Pancreas (tissue), 10 donors: ENCODE measurements at regions not wholly inside any gene's neighbourhood (a gene's known extent, or its start where the extent isn't known, plus 50 kb on each side); places are given as distances from the start of the nearest gene placed in this dataset.

Experiments
- ATAC-seq, 4 donors: fragments of 200-7000 bp; cut with Tn5 transposase; one replicate each; pipeline versions ENCODE4 v1.8.0 to v1.9.1; 2020; ENCODE audit warnings: mild to moderate bottlenecking in 4 of 4, moderate library complexity in 4 of 4
- DNase-seq, 6 donors: peaks; one replicate each; pipeline ENCODE4 v3.0.0-alpha.2; 2020
- FAIRE-seq: peaks from 2 replicates; lab custom pipeline; 2012; peaks lifted over from hg19 to GRCh38; lab: Jason Lieb, UNC
- H3K27ac ChIP-seq, 4 donors: fragments of 200-600 bp; sonication (generic); 1 replicate in 3 of 4; 2 replicates in 1 of 4; pipeline versions ENCODE4 v1.5.0 to v1.8.0; 2020
- H3K27me3 ChIP-seq, 4 donors: fragments of 200-600 bp; one replicate each; pipeline ENCODE4 v1.8.0; 2021
- H3K36me3 ChIP-seq, 3 donors: fragments of 200-600 bp; sonication (generic) in 1 of 3; one replicate each; pipeline versions ENCODE4 v1.5.0 to v1.8.0; 2020 to 2021
- H3K4me1 ChIP-seq, 3 donors: fragments of 200-600 bp; one replicate each; pipeline ENCODE4 v1.8.0; 2021
- H3K4me3 ChIP-seq, 4 donors: fragments of 200-600 bp; sonication (generic) in 2 of 4; one replicate each; pipeline versions ENCODE4 v1.5.0 to v1.8.0; 2020 to 2021
- H3K9me3 ChIP-seq, 4 donors: fragments of 200-600 bp; one replicate each; pipeline ENCODE4 v1.8.0; 2021
- CTCF ChIP-seq, 4 donors: fragments of 200-600 bp; sonication (generic) in 3 of 4; IDR thresholded peaks; one replicate each; pipeline versions ENCODE4 v1.5.0 to v1.8.0; 2021; ENCODE audit warnings: antibody characterized with exemption in 4 of 4
- WGBS, 2 donors: extraction: QIAGEN DNeasy Blood & Tissue Kit; methylation state at CpG; one replicate each; pipeline ENCODE4 v1.1.7; 2013; 5-methylcytosine and 5-hydroxymethylcytosine counted together
- intact Hi-C, 3 donors: fragments of 100-400 bp; cut with DNase I; formaldehyde crosslinking; loops; one replicate each; pipeline versions ENCODE4 v1.11.1 to v1.14.2; 2022
- donor health status: healthy with polysubstance abuse.
- donor health status: DM: no; HTN: no; CAD: no; lungs with moderate emphysema.
- donor health status: DM: no; HTN: no; CAD: no.
- donor health status: control.
- donor health status: control.
- donor health status: Bipolar disorder and iron deficiency.
- donor health status: DM: yes; HTN: yes; CAD: no.
- donor health status: DM: no; HTN: no; CAD: no.
- donor health status: DM: no; HTN: no; CAD: no.
- donor health status: DM: yes; HTN: yes; CAD: no.

- Histone ChIP-seq H3K9me3 (no peaks in the 10 kb centered on the region), H3K27me3 (no peaks in the 10 kb centered on the region), H3K36me3 (no peaks in the 10 kb centered on the region), H3K27ac (no peak overlapping the region), H3K4me3 (no peak overlapping the region), H3K4me1 (peaks cover 0 to 6% (median 5%) of the 10 kb centered on the region in 3 donors)
- no peak for FAIRE-seq
- ATAC-seq: no peak
- no peak for TF ChIP-seq CTCF (IDR thresholded peaks at IDR 0.05)
- intact Hi-C loops: no loop called here
- 92 to 94% methylated on average over 15 of the region's 15 CpGs for whole genome bisulfite sequencing, 2 donors
- peak in 1 of 6 donors; percentile 35 for DNase-seq
Observed at GRCh38 chr6:106866875-106867658, 107.5 kb downstream of the CD24 start.

- no peak for FAIRE-seq
- Histone ChIP-seq H3K27ac (no peak overlapping the region), H3K27me3 (no peaks in the 10 kb centered on the region), H3K4me1 (no peaks in the 10 kb centered on the region), H3K9me3 (no peaks in the 10 kb centered on the region), H3K4me3 (no peak overlapping the region), H3K36me3 (no peaks in the 10 kb centered on the region)
- no peak for TF ChIP-seq CTCF (IDR thresholded peaks at IDR 0.05)
- WGBS, 2 donors: 94 to 99% methylated on average over 4 of the region's 4 CpGs
- no peak for ATAC-seq
- no peak for DNase-seq
- intact Hi-C loops: no loop called here
Observed at GRCh38 chr6:106862858-106863257, 111.7 kb downstream of the CD24 start.

GRCh38 chr6:106860940-106861339 is 113.6 kb downstream of the CD24 start:
- H3K9me3 ChIP-seq: no peaks in the 10 kb centered on the region
- no peak for DNase-seq
- no peak for TF ChIP-seq CTCF (IDR thresholded peaks at IDR 0.05)
- H3K4me3 ChIP-seq: no peak overlapping the region
- no peaks in the 10 kb centered on the region for H3K36me3 ChIP-seq
- H3K4me1 ChIP-seq: no peaks in the 10 kb centered on the region
- H3K27me3 ChIP-seq: no peaks in the 10 kb centered on the region
- ATAC-seq: no peak
- H3K27ac ChIP-seq: no peak overlapping the region
- FAIRE-seq: no peak
- WGBS, 2 donors: 90 to 95% methylated on average over 4 of the region's 4 CpGs
- intact Hi-C loops: no loop called here

GRCh38 chr6:106858653-106859092 is 115.9 kb downstream of the CD24 start:
- 60 to 68% methylated on average over 3 of the region's 3 CpGs for WGBS, 2 donors
- peak in 3 of 4 donors; percentile 30 to 66 (median 46) for ATAC-seq
- no peak for TF ChIP-seq CTCF (IDR thresholded peaks at IDR 0.05)
- H3K27ac ChIP-seq: no peak overlapping the region
- no peaks in the 10 kb centered on the region for H3K4me1 ChIP-seq
- DNase-seq: peak in 3 of 6 donors; percentile 10 to 25 (median 15)
- intact Hi-C loops: no loop called here
- H3K36me3 ChIP-seq: no peaks in the 10 kb centered on the region
- H3K27me3 ChIP-seq: no peaks in the 10 kb centered on the region
- H3K4me3 ChIP-seq: no peak overlapping the region
- FAIRE-seq: no peak
- no peaks in the 10 kb centered on the region for H3K9me3 ChIP-seq
